Activated CD4-positive, alpha-beta T cell treated with anti-CD3 and anti-CD28 coated beads, Interleukin-2, amount 50 U/mL, for 16 hours (primary cell): ENCODE measurements at regions not wholly inside any gene's neighbourhood (a gene's known extent, or its start where the extent isn't known, plus 50 kb on each side); places are given as distances from the start of the nearest gene placed in this dataset.

Experiments used
- DNase-seq: peaks from one replicate; pipeline ENCODE4 v3.0.0-alpha.2; 2020

- peak; percentile 73 for DNase-seq
Measured at GRCh38 chr9:135412315-135413085, 67.1 kb upstream of the PPP1R26 start.

- no peak for DNase-seq
Measured at GRCh38 chr9:135413086-135413375, 66.6 kb upstream of the PPP1R26 start.

GRCh38 chr9:135413461-135413860 is 66.1 kb upstream of the PPP1R26 start:
- no peak for DNase-seq

GRCh38 chr9:135414293-135414692 is 65.3 kb upstream of the PPP1R26 start:
- DNase-seq: no peak

GRCh38 chr9:135415586-135415985 is 64.0 kb upstream of the PPP1R26 start:
- DNase-seq: no peak

- DNase-seq: no peak
Measured at GRCh38 chr9:135416664-135417290, 62.8 kb upstream of the PPP1R26 start.

GRCh38 chr9:135418161-135418560 is 61.4 kb upstream of the PPP1R26 start:
- no peak for DNase-seq

- no peak for DNase-seq
Measured at GRCh38 chr9:135419106-135419505, 60.5 kb upstream of the PPP1R26 start.

GRCh38 chr9:135422341-135422944 is 57.1 kb upstream of the PPP1R26 start:
- DNase-seq: no peak

GRCh38 chr9:135423725-135424124 is 55.9 kb upstream of the PPP1R26 start:
- DNase-seq: no peak
